ENCODE measurements at regions not wholly inside any gene's neighbourhood (a gene's known extent, or its start where the extent isn't known, plus 50 kb on each side); places are given as distances from the start of the nearest gene placed in this dataset.

GRCh38 chrX:20382518-20383297 lies 116.0 kb upstream of the RPS6KA3 start:
- no peaks in the 10 kb centered on the region for H3K27me3 ChIP-seq (replicated peaks; ENCODE audit: control insufficient read depth, insufficient read depth, low read length)
- no peaks in the 10 kb centered on the region for H3K36me3 ChIP-seq (ENCODE audit: control insufficient read depth, insufficient read depth, low read length)
- no peak overlapping the region for H3K4me3 ChIP-seq (replicated peaks; ENCODE audit: low read depth, low read length)
- peak; percentile 26 for DNase-seq (ENCODE audit: extremely low read depth, insufficient read length)
- no peak for TF ChIP-seq CTCF (IDR thresholded peaks at IDR 0.05; ENCODE audit: insufficient read depth, low read length, poor library complexity, severe bottlenecking)

- no peak for DNase-seq (ENCODE audit: extremely low read depth, insufficient read length)
- TF ChIP-seq CTCF (IDR thresholded peaks at IDR 0.05; ENCODE audit: insufficient read depth, low read length, poor library complexity, severe bottlenecking) = no peak
- Histone ChIP-seq H3K4me3 (replicated peaks; ENCODE audit: low read depth, low read length) (no peak overlapping the region), H3K36me3 (ENCODE audit: control insufficient read depth, insufficient read depth, low read length) (no peaks in the 10 kb centered on the region), H3K27me3 (replicated peaks; ENCODE audit: control insufficient read depth, insufficient read depth, low read length) (no peaks in the 10 kb centered on the region)
These were observed 115.4 kb upstream of the RPS6KA3 start for GRCh38 chrX:20382082-20382481.

GRCh38 chrX:20378233-20378920 lies 111.7 kb upstream of the RPS6KA3 start:
- DNase-seq (ENCODE audit: extremely low read depth, insufficient read length) = peak; percentile 13
- TF ChIP-seq CTCF (IDR thresholded peaks at IDR 0.05; ENCODE audit: insufficient read depth, low read length, poor library complexity, severe bottlenecking) = no peak
- Histone ChIP-seq H3K4me3 (replicated peaks; ENCODE audit: low read depth, low read length) (no peak overlapping the region), H3K36me3 (ENCODE audit: control insufficient read depth, insufficient read depth, low read length) (no peaks in the 10 kb centered on the region), H3K27me3 (replicated peaks; ENCODE audit: control insufficient read depth, insufficient read depth, low read length) (no peaks in the 10 kb centered on the region)

GRCh38 chrX:20374900-20375438 lies 108.3 kb upstream of the RPS6KA3 start:
- no peak for DNase-seq (ENCODE audit: extremely low read depth, insufficient read length)
- H3K27me3 ChIP-seq (replicated peaks; ENCODE audit: control insufficient read depth, insufficient read depth, low read length) = no peaks in the 10 kb centered on the region
- TF ChIP-seq CTCF (IDR thresholded peaks at IDR 0.05; ENCODE audit: insufficient read depth, low read length, poor library complexity, severe bottlenecking) = no peak
- H3K36me3 ChIP-seq (ENCODE audit: control insufficient read depth, insufficient read depth, low read length) = no peaks in the 10 kb centered on the region
- H3K4me3 ChIP-seq (replicated peaks; ENCODE audit: low read depth, low read length) = no peak overlapping the region

- Histone ChIP-seq H3K36me3 (ENCODE audit: control insufficient read depth, insufficient read depth, low read length) (no peaks in the 10 kb centered on the region), H3K4me3 (replicated peaks; ENCODE audit: low read depth, low read length) (no peak overlapping the region), H3K27me3 (replicated peaks; ENCODE audit: control insufficient read depth, insufficient read depth, low read length) (no peaks in the 10 kb centered on the region)
- no peak for TF ChIP-seq CTCF (IDR thresholded peaks at IDR 0.05; ENCODE audit: insufficient read depth, low read length, poor library complexity, severe bottlenecking)
- no peak for DNase-seq (ENCODE audit: extremely low read depth, insufficient read length)
These were observed 107.7 kb upstream of the RPS6KA3 start for GRCh38 chrX:20374450-20374849.
